GM19351 (cell line): ENCODE measurements at regions not wholly inside any gene's neighbourhood (a gene's known extent, or its start where the extent isn't known, plus 50 kb on each side); places are given as distances from the start of the nearest gene placed in this dataset.
"Not testable (repeated sequence)": the region's sequence is repeated elsewhere in the genome, so short reads cannot be mapped to it uniquely, and the experiment has no call there.

ENCODE experiments used
- ATAC-seq: cut with Tn5 transposase; IDR thresholded peaks from one replicate; pipeline ENCODE4 v1.9.1; 2021; ENCODE audit warnings: mild to moderate bottlenecking, moderate library complexity; ENCODE audit not compliant: unreplicated experiment

DNA sequence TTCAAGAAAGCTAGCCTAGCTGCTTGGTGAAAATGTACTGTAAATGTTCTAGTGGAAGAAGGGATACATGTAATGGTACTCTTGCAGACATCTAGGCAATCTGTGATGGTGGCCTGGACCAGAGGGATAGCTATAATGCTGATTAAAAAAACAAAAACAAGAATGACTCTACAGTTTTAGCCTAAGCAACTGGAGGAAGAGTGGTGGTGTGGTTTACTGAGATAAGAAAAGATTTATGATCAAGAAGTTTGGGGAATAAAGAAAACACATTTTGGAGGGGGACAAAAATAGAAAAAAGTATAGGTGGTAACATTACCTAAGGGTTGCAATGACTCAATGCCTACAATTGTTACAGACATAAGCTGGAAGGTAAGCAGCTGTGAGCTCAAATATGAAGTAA is 1080.7 kb upstream of the CELF4 start:
- no peak for ATAC-seq

- ATAC-seq, result no peak
These were observed 1079.5 kb upstream of the CELF4 start for GRCh38 chr18:38644875-38645641.

DNA sequence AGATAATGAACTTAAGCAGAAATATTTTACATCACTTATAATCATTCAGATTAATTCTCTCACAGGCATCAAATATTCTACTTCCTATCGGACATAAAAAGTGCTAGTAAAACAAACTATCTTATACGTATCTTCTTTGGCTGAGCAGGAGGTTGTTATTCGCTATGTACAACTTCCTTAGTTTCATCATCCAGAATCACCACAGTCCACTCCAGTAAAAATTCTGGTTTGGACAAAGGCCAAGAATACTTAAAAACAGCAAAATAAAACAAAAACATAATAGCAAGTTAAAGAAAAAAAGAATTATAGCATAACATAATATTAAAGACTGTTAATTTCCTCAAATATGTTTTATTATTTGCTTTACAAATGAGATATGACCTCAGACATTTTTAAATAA is 1077.1 kb upstream of the CELF4 start:
- no peak for ATAC-seq

DNA sequence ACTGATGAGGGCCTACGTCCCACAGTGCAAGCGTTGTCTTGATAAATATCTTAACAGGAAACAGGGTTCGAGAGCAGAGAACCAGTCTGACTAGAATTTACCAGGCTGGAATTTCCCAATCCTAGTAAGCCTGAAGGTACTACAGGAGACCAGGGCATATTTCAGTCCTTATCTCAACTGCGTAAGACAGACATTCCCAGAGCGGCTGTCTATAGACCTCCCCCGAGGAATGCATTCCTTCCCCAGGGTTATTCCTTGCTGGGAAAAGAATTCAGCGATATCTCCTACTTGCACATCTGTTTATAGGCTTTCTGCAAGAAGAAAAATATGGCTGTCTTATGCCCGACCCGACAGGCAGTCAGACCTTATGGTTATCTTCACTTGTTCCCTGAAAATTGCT is 1074.1 kb upstream of the CELF4 start:
- ATAC-seq, result not testable (repeated sequence)

- no peak for ATAC-seq
These were observed 1070.3 kb upstream of the CELF4 start for GRCh38 chr18:38635709-38636430.

- no peak for ATAC-seq
These were observed 1068.5 kb upstream of the CELF4 start for GRCh38 chr18:38634117-38634516.

DNA sequence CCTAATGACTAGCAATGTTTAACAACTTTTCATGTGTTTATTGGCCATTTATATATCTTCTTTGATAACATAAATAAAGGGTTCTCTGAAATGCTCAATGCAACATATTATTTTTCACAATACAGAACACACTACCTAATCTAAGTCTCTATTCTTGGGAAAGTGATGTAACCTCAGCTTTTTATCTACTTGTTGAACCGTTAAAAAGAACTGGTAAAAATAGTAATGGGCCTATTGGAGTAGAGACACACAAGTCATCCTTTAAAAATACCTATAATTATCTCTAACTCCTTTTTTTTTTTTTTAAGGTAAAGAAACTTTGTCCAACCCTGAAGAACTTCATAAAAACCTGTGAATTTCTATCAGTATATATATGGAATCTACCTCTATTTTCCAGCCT is 1067.7 kb upstream of the CELF4 start:
- no peak for ATAC-seq

DNA sequence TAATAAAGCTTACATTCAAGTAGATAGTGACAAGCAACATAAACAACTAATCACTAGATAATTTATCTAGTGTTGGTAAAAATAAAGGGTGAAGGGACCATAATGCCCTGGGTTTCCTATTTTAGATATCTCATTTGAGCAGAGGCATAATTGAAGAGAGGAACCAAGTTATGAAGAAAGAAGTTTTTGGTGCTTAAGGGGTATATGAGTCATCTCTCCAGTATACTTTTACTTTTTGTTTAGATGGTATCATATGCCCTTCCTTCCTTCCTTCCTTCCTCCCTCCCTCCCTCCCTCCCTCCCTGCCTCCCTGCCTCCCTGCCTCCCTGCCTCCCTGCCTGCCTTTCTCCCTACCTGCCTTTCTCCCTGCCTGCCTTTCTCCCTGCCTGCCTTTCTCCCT is 1053.5 kb upstream of the CELF4 start:
- no peak for ATAC-seq

DNA sequence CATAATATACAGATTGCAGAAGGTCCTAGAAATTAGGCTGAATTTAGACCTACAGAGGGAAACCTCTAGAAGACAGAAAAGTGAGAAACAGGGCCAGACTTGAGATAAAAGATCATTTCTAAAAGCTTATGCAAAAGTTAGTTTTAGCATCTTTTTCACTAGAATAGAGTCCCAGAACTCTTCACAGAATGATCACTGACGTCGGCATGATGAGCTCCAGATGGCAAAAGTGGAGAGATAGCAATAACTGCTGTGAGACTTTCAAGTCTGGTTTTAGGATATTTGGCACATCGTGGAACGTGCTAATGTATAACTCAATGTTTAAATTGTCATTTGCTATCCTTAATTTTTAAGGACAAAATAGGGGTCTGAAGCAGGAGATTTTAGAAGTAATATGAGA is 1050.7 kb upstream of the CELF4 start:
- ATAC-seq, result no peak

GRCh38 chr18:38612904-38613303 is 1047.3 kb upstream of the CELF4 start:
- no peak for ATAC-seq

DNA sequence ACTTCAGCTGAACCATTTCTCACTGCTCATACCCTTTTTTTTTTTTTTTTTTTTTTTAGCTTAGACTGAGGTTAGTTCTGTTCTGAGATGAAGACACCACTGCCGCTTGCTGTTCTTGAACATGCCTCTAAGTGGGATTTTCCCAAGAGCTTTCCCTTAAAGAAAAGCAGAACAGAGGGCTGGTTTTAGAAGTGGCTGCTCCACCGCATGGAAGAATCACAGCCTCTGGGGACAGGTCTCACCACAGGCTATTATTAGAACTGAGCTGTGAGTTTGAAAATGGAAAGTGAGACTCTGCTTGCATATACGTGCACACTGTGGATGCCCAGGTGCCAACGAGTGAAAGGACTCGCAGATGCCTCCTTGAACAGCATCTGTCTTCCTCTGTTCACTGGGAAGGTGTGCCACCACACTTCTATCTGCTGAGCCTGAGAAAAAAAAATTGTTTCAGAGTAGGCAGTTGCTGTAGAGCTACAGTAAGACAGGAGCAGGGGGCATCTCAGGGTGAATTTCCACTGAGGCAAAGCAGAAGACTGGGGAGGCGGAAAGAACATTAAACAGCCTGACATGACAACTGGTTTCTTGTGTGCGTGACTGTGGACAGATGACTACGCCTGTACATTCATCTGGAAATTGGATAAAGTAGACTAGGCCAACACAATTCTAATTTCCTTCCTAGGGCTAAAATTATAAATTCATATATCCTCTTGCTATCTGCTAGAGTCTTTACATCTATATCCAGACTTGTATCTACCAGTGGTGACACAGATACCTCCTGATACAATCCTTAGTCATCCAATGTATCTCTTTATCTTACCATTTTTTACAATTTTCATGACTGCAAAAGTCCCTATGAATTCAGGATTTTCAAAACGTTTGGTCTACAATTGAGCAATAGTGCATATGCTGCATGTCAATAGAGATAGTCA is 1045.7 kb upstream of the CELF4 start:
- ATAC-seq, result peak; percentile 77

DNA sequence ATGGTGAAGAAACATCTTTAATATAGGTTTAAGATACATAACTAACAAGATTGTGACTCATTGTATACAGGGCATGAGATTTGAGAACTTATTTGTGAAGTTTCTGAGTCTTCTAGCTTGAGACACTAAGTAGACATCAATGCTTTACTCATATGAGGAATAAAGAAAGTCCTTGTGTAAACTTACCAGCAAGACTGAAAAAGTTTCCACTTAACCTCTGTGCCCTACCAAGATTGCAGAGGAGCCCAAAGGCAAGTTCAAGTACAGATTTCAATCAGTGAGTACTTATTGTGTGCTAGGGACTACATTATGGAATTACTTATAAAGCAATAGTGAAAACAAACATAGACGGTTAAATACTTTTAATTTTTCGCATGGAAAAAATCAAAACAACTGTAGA is 1041.2 kb upstream of the CELF4 start:
- peak; percentile 29 for ATAC-seq

DNA sequence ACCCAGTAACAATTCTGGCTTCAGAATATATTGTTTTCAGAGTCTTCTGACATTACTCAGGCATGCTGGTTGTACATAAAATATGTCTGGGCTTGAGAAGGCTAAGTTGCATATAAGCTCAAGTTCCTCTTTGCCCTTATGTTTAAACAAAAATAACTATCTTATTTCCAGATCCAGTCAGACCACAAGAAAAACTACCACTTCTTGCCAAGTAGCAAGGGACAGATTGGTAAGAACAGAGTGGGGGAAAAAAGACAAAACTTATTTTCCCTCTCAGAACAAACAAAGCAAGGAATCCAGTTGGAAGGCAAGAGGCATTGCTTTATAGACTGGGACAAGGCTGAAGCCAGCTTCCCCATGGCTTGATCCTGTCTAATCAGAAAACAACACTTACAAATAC is 1036.7 kb upstream of the CELF4 start:
- no peak for ATAC-seq

GRCh38 chr18:38587571-38587970 is 1022.0 kb upstream of the CELF4 start:
- ATAC-seq, result no peak

- no peak for ATAC-seq
These were observed 1020.7 kb upstream of the CELF4 start for GRCh38 chr18:38586327-38586726.

DNA sequence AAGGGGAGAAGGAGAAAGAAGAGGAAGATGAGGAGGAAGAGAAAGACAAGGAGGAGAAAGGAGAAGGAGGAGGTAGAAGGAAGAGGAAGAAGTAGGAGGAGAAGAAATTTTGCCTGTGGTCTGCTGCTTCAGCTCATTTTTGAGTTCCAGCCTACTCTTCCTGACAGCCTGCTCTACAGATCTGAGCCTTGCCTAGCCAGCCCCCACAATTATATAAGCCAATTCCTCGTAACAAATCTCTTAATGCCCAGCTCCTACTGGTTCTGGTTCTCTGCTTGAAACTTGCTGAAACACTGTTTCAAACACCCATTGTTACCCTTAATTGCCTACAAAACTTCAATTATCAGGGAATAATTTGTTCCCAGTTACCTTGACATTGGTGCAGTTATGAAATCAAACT is 1014.2 kb upstream of the CELF4 start:
- ATAC-seq, result no peak

DNA sequence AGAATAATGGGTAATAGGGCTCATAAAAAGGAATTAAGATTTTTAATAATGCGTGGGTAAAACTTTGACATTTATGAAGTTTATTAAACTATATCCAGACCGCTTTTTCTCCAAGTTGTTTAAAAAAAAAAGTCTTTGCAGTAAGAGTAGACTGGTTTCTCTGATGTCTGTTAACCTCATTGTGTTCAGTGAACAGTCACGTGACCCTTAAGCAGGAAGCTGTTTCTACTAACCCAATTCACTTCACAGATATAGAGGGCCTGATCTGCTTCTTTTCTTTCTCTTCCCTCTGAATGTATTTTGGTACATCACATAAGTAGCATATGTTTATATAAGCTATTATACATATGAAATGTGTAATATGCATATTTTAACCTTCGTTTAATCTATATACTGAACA is 1011.3 kb upstream of the CELF4 start:
- no peak for ATAC-seq

DNA sequence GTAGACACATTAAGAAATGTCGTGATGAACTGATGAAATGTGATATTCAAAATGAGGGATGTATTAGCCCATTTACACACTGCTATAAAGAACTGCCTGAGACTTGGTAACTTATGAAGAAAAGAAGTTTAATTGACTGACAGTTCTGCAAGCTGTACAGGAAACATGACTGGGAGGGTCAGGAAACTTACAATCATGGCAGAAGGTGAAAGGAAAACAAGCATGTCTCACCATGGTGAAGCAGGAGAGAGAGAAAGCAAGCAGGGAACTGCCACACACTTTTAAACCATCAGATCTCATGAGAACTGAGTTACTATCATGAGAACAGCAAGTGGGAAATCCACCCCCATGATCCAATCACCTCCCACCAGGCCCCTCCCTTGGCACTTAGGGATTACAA is 1010.8 kb upstream of the CELF4 start:
- no peak for ATAC-seq

- no peak for ATAC-seq
These were observed 1010.0 kb upstream of the CELF4 start for GRCh38 chr18:38575648-38576047.

DNA sequence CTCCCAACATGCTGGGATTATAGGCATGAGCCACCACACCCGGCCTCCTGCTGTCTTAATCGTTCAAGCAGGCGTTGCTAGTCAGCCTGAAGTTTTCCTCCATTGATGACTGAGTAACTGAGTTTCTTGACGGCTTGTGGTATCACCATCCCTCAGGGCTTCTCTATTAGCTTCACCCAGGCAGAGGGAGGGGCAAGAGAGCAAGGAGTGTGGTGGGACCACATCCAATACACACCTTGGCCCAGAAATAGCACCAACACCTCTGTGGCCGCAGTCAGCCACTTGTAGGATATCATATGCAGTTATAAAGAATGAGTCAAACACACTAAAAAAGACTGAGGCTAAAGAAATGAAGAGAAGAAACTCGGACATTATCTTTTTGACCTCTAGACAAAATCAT is 1009.4 kb upstream of the CELF4 start:
- ATAC-seq, result no peak

DNA sequence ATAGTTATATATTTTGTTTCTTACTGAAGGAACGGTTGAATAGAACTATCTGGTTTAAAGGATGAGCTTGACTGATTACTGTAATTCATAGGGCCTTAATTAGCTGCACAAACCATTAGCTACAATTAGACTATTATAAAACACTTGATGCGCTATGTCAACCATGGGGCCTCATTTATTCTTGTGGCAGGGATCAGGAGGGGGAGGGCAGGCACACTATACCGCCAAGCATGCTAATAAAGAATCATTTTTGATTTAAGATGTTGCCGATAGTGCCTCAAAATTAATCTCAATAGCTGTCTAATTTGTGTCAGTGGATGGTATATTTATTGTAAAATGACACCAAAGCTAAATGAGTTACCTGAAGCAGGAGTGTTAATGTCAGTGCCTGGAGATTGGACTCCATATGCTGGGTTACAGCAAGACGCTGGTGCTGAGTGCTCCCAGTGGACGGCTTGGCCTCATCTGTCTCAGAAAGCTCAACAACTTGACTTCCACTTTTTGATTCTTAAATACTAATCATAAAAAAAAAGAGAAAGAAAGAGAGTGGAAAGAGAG is 1007.0 kb upstream of the CELF4 start:
- no peak for ATAC-seq
